ENCODE measurements at regions not wholly inside any gene's neighbourhood (a gene's known extent, or its start where the extent isn't known, plus 50 kb on each side); places are given as distances from the start of the nearest gene placed in this dataset.
"Not testable (repeated sequence)": the region's sequence is repeated elsewhere in the genome, so short reads cannot be mapped to it uniquely, and the experiment has no call there.

DNA sequence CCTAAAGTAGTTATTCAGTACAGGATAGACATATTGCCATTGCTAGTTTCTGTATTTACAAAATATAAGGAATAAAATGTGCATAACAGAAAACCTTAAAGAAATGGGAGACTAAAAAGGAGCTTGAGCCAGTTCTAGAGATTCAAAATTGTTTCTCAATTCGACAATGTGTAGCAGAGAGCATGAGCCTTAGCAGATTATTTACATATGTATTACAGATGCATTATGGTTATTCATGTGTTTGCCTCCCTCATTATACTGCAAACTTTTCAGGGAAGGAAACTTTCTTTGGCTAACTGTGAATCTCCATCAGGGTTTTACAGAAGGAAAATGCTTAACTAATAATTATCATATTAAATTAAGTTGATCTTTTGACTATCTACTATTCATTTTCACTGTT lies 854.4 kb upstream of the SLC39A10 start:
- H3K4me3 ChIP-seq (ENCODE audit: severe bottlenecking) = no peak overlapping the region
- no peaks in the 10 kb centered on the region for H3K27me3 ChIP-seq (ENCODE audit: insufficient read depth, poor library complexity, severe bottlenecking)
- ATAC-seq (ENCODE audit: low read depth) (no peak), DNase-seq (ENCODE audit: low spot score) (no peak)
- no peaks in the 10 kb centered on the region for H3K36me3 ChIP-seq (ENCODE audit: low read depth)
- no peaks in the 10 kb centered on the region for H3K9me3 ChIP-seq (ENCODE audit: severe bottlenecking)
- no peaks in the 10 kb centered on the region for H3K4me1 ChIP-seq (ENCODE audit: insufficient read depth, poor library complexity, severe bottlenecking)
- TF ChIP-seq CTCF (IDR thresholded peaks at IDR 0.05; ENCODE audit: poor library complexity, severe bottlenecking) = no peak
- no peak overlapping the region for H3K27ac ChIP-seq (ENCODE audit: poor library complexity, severe bottlenecking)

GRCh38 chr2:194787071-194787470 lies 870.0 kb upstream of the SLC39A10 start:
- H3K27ac ChIP-seq (ENCODE audit: poor library complexity, severe bottlenecking); H3K36me3 ChIP-seq (ENCODE audit: low read depth); H3K4me3 ChIP-seq (ENCODE audit: severe bottlenecking); DNase-seq (ENCODE audit: low spot score); H3K27me3 ChIP-seq (ENCODE audit: insufficient read depth, poor library complexity, severe bottlenecking); H3K9me3 ChIP-seq (ENCODE audit: severe bottlenecking); ATAC-seq (ENCODE audit: low read depth); H3K4me1 ChIP-seq (ENCODE audit: insufficient read depth, poor library complexity, severe bottlenecking): not testable (repeated sequence)

DNA sequence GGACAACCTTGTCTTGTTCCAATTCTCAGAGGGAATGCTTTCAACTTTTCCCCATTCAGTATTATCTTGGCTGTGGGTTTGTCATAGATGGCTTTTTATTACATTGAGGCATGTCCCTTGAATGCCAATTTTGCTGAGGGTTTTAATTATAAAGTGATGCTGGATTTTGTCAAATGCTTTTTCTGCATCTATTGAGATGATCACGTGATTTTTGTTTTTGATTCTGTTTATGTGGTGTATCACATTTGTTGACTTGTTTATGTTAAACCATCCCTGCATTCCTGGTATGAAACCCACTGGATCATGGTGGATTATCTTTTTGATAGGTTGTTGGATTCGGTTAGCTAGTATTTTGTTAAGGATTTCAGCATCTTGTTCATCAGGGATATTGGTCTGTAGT lies 885.6 kb upstream of the SLC39A10 start:
- not testable (repeated sequence) for H3K4me1 ChIP-seq (ENCODE audit: insufficient read depth, poor library complexity, severe bottlenecking); H3K27me3 ChIP-seq (ENCODE audit: insufficient read depth, poor library complexity, severe bottlenecking); H3K4me3 ChIP-seq (ENCODE audit: severe bottlenecking); H3K36me3 ChIP-seq (ENCODE audit: low read depth); DNase-seq (ENCODE audit: low spot score); H3K9me3 ChIP-seq (ENCODE audit: severe bottlenecking); H3K27ac ChIP-seq (ENCODE audit: poor library complexity, severe bottlenecking); ATAC-seq (ENCODE audit: low read depth)

DNA sequence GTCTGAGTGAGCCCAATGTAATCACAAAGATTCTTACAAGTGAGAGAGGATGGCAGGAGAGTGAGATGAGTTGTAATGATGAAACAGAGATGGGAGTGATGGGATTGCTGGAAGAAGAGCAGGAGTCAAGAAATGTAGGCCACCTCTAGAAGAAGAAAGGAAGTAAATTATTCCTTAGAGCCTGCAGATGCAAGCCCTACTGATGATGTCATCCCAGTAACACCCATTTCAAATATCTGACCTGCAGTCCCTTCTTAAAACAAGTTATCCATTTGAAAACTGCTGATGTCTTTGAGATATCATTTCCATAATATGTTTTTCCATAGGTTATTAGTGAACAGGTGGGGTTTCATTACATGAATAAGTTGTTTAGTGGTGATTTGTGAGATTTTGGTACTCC lies 888.0 kb upstream of the SLC39A10 start:
- TF ChIP-seq CTCF (IDR thresholded peaks at IDR 0.05; ENCODE audit: poor library complexity, severe bottlenecking) = no peak
- Histone ChIP-seq H3K4me1 (ENCODE audit: insufficient read depth, poor library complexity, severe bottlenecking) (no peaks in the 10 kb centered on the region), H3K9me3 (ENCODE audit: severe bottlenecking) (no peaks in the 10 kb centered on the region), H3K36me3 (ENCODE audit: low read depth) (no peaks in the 10 kb centered on the region), H3K27ac (ENCODE audit: poor library complexity, severe bottlenecking) (no peak overlapping the region), H3K27me3 (ENCODE audit: insufficient read depth, poor library complexity, severe bottlenecking) (no peaks in the 10 kb centered on the region), H3K4me3 (ENCODE audit: severe bottlenecking) (no peak overlapping the region)
- no peak for ATAC-seq (ENCODE audit: low read depth)
- DNase-seq (ENCODE audit: low spot score) = no peak

GRCh38 chr2:194765723-194766122 lies 891.3 kb upstream of the SLC39A10 start:
- no peak for ATAC-seq (ENCODE audit: low read depth)
- H3K27me3 ChIP-seq (ENCODE audit: insufficient read depth, poor library complexity, severe bottlenecking) = no peaks in the 10 kb centered on the region
- no peak for TF ChIP-seq CTCF (IDR thresholded peaks at IDR 0.05; ENCODE audit: poor library complexity, severe bottlenecking)

GRCh38 chr2:194750926-194751325 lies 906.1 kb upstream of the SLC39A10 start:
- no peak overlapping the region for H3K4me3 ChIP-seq (ENCODE audit: severe bottlenecking)
- ATAC-seq (ENCODE audit: low read depth) = no peak

More at GRCh38 chr2:194765723-194766122, 891.3 kb upstream of the SLC39A10 start:
- DNase-seq (ENCODE audit: low spot score) = no peak
- no peaks in the 10 kb centered on the region for H3K9me3 ChIP-seq (ENCODE audit: severe bottlenecking)
- H3K27ac ChIP-seq (ENCODE audit: poor library complexity, severe bottlenecking) = no peak overlapping the region
- no peak overlapping the region for H3K4me3 ChIP-seq (ENCODE audit: severe bottlenecking)
- H3K36me3 ChIP-seq (ENCODE audit: low read depth) = no peaks in the 10 kb centered on the region
- no peaks in the 10 kb centered on the region for H3K4me1 ChIP-seq (ENCODE audit: insufficient read depth, poor library complexity, severe bottlenecking)

More at GRCh38 chr2:194750926-194751325, 906.1 kb upstream of the SLC39A10 start:
- no peaks in the 10 kb centered on the region for H3K36me3 ChIP-seq (ENCODE audit: low read depth)
- no peak overlapping the region for H3K27ac ChIP-seq (ENCODE audit: poor library complexity, severe bottlenecking)
- H3K27me3 ChIP-seq (ENCODE audit: insufficient read depth, poor library complexity, severe bottlenecking) = no peaks in the 10 kb centered on the region
- TF ChIP-seq CTCF (IDR thresholded peaks at IDR 0.05; ENCODE audit: poor library complexity, severe bottlenecking) = no peak
- no peaks in the 10 kb centered on the region for H3K9me3 ChIP-seq (ENCODE audit: severe bottlenecking)
- H3K4me1 ChIP-seq (ENCODE audit: insufficient read depth, poor library complexity, severe bottlenecking) = no peaks in the 10 kb centered on the region
- DNase-seq (ENCODE audit: low spot score) = no peak
